PC-9 (cell line): ENCODE measurements at regions not wholly inside any gene's neighbourhood (a gene's known extent, or its start where the extent isn't known, plus 50 kb on each side); places are given as distances from the start of the nearest gene placed in this dataset.

ENCODE experiments used
- CTCF ChIP-seq: fragments of 200-600 bp; sonication (generic); conservative IDR thresholded peaks from 2 replicates; pipeline ENCODE4 v1.6.1; 2017; ENCODE audit warnings: mixed run types, antibody characterized with exemption, mild to moderate bottlenecking, moderate library complexity
- EZH2 ChIP-seq: fragments of 200-600 bp; sonication (generic); IDR thresholded peaks from 2 replicates; pipeline ENCODE4 v1.8.0; 2017; ENCODE audit warnings: antibody characterized with exemption, low read depth

- no peak for TF ChIP-seq CTCF
- TF ChIP-seq EZH2: no peak
Measured at GRCh38 chr1:229940684-229941083, 126.4 kb upstream of the GALNT2 start.
